ENCODE measurements at regions not wholly inside any gene's neighbourhood (a gene's known extent, or its start where the extent isn't known, plus 50 kb on each side); places are given as distances from the start of the nearest gene placed in this dataset.

- Histone ChIP-seq H4K8ac (ENCODE audit: low read depth in 2 of 2, low read length in 2 of 2) (no peak overlapping the region), H3K4me1 (ENCODE audit: control insufficient read depth, insufficient read depth, low read length) (no peaks in the 10 kb centered on the region), H3K4me2 (ENCODE audit: low read depth, low read length) (no peak overlapping the region), H3K18ac (ENCODE audit: low read depth, low read length) (no peak overlapping the region), H3K79me1 (ENCODE audit: low read depth in 1 of 2, low read length in 2 of 2) (no peaks in the 10 kb centered on the region), H2BK20ac (ENCODE audit: low read depth, low read length) (no peak overlapping the region), H3K14ac (replicated peaks; ENCODE audit: low read depth, low read length) (no peak overlapping the region), H3K9me3 (ENCODE audit: control insufficient read depth, insufficient read depth, low read length) (no peaks in the 10 kb centered on the region), H2BK15ac (ENCODE audit: low read depth, low read length) (no peak overlapping the region), H3K9me1 (ENCODE audit: insufficient read depth, low read length) (no peaks in the 10 kb centered on the region), H3K9ac (ENCODE audit: low read depth, low read length) (no peak overlapping the region), H3K4ac (ENCODE audit: low read depth, low read length) (no peak overlapping the region), H3K23ac (ENCODE audit: low read depth, low read length) (no peak overlapping the region), H2AK9ac (replicated peaks; ENCODE audit: low read depth, low read length, poor library complexity) (no peak overlapping the region), H3K56ac (ENCODE audit: extremely low read depth, insufficient read depth, low read length) (no peak overlapping the region), H2AFZ (replicated peaks; ENCODE audit: low read length, poor library complexity) (no peak overlapping the region), H4K91ac (ENCODE audit: insufficient read depth, low read depth, low read length) (no peak overlapping the region), H2AK5ac (ENCODE audit: low read depth, low read length) (no peak overlapping the region), H2BK120ac (ENCODE audit: low read depth, low read length) (no peak overlapping the region), H3K27ac (ENCODE audit: insufficient read depth, low read length) (no peak overlapping the region), H3K4me3 (ENCODE audit: insufficient read depth, low read depth, low read length) (no peak overlapping the region), H3K27me3 (ENCODE audit: control insufficient read depth, insufficient read depth, low read length) (no peaks in the 10 kb centered on the region), H4K20me1 (ENCODE audit: insufficient read depth, low read length) (no peaks in the 10 kb centered on the region), H2BK5ac (ENCODE audit: low read depth, low read length, poor library complexity, severe bottlenecking) (no peak overlapping the region), H3K36me3 (ENCODE audit: control insufficient read depth, insufficient read depth, low read length) (no peaks in the 10 kb centered on the region), H4K5ac (ENCODE audit: low read depth, low read length) (no peak overlapping the region)
- dilution Hi-C loops (cut with HindIII; ENCODE audit: low sequenced_read_pairs, unreplicated experiment) = no loop called here
- ChIA-PET CTCF (no interaction called here), POLR2A (ENCODE audit: unreplicated experiment) (no interaction called here)
- TF ChIP-seq NFE2L2 (IDR thresholded peaks at IDR 0.05; ENCODE audit: low read depth, low read length) = no peak
- TF ChIP-seq RCOR1 (IDR thresholded peaks at IDR 0.05; ENCODE audit: insufficient replicate concordance, low read length) = no peak
- no peak for TF ChIP-seq BHLHE40 (IDR thresholded peaks at IDR 0.05; ENCODE audit: low read depth, low read length)
- TF ChIP-seq MAFK (IDR thresholded peaks at IDR 0.05; ENCODE audit: low read depth, low read length) = no peak
- no peak for TF ChIP-seq ELK1 (IDR thresholded peaks at IDR 0.05; ENCODE audit: borderline replicate concordance, low read depth, low read length)
- no peak for TF ChIP-seq MXI1 (IDR thresholded peaks at IDR 0.05; ENCODE audit: borderline replicate concordance, low read depth, low read length)
- ATAC-seq (ENCODE audit: low read depth) (no peak), DNase-seq (no peak)
- in situ Hi-C loops (cut with MboI; ENCODE audit: low sequenced_read_pairs) = no loop called here
- no TSS peak for BruUV-seq (replicated peaks)
- WGBS, 2 experiments (ENCODE audit: extremely low coverage in 2 of 2, insufficient read length in 1 of 2) = no CpG with 5 or more reads among the region's 1 CpG
- intact Hi-C loops (cut with micrococcal nuclease) = no loop called here
Observed at GRCh38 chrX:23578079-23578478, 89.2 kb upstream of the PRDX4 start.
